ENCODE measurements at regions not wholly inside any gene's neighbourhood (a gene's known extent, or its start where the extent isn't known, plus 50 kb on each side); places are given as distances from the start of the nearest gene placed in this dataset.
A peak's percentile ranks its signal among the peaks of the same experiment; 100 is the strongest.

GRCh38 chr11:8805296-8805695 lies 105.7 kb upstream of the AKIP1 start:
- Histone ChIP-seq H3K27me3 (no peaks in the 10 kb centered on the region), H3K27ac (peak overlapping the region in 8 of 12 donors; percentile 22 to 89 (median 48)), H3K36me3 (peaks cover 0 to 26% (median 0%) of the 10 kb centered on the region in 9 donors), H3K4me1 (peaks cover 2 to 94% (median 64%) of the 10 kb centered on the region in 12 donors), H3K9me3 (no peaks in the 10 kb centered on the region), H3K4me3 (no peak overlapping the region)
- DNase-seq (no peak), ATAC-seq (no peak)
- intact Hi-C loops (cut with DNase I): loop anchor here in 3 of 10 donors (5.0 to 10.0 kb wide), 5 partner anchors 33 to 210 kb away; partner anchors contain the start of genes AKIP1 (in 1 of the 3) and STK33 (in 1 of the 3)
- TF ChIP-seq POLR2A (IDR thresholded peaks at IDR 0.05): no peak
- no peak for TF ChIP-seq CTCF (IDR thresholded peaks at IDR 0.05)
- WGBS, 4 donors: 7 to 28% (median 13%) methylated on average over 3 of the region's 3 CpGs

DNA sequence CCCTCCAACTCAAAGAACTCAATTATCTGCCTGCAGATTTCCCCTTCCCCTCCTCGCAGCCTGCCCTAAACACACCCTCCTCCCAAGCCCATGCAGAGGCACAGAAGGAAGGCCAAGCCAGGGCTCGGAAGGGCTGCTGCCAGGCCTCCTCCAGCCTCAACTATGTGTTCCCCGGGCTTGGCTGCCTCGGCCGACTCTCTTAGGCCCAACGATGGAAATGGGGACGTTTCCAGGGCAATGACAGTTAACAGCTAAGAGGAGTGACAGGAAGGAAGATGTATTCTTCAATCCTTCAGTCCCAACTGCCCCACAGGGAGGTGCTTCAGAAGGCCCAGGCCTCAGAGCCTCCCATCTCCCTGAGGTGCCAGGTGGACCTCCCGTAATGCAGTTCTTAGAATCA lies 104.0 kb upstream of the AKIP1 start:
- peak overlapping the region; percentile 62 to 93 (median 88) for H3K27ac ChIP-seq
- 44 to 56% (median 52%) methylated on average over 8 of the region's 8 CpGs for WGBS, 4 donors
- DNase-seq (no peak), ATAC-seq (no peak)
- intact Hi-C loops (cut with DNase I): loop anchor here in 4 of 10 donors (2.0 to 10.0 kb wide), 6 partner anchors 35 to 212 kb away; partner anchors contain the start of genes AKIP1 (in 1 of the 4) and STK33 (in 1 of the 4)
- H3K36me3 ChIP-seq: peaks cover 0 to 12% (median 0%) of the 10 kb centered on the region in 9 donors
- TF ChIP-seq POLR2A (IDR thresholded peaks at IDR 0.05): no peak
- no peak for TF ChIP-seq CTCF (IDR thresholded peaks at IDR 0.05)
- H3K4me1 ChIP-seq: peaks cover 2 to 91% (median 65%) of the 10 kb centered on the region in 12 donors
- no peaks in the 10 kb centered on the region for H3K9me3 ChIP-seq
- peak overlapping the region in 4 of 12 donors; percentile 61 to 81 (median 66) for H3K4me3 ChIP-seq
- H3K27me3 ChIP-seq: no peaks in the 10 kb centered on the region

DNA sequence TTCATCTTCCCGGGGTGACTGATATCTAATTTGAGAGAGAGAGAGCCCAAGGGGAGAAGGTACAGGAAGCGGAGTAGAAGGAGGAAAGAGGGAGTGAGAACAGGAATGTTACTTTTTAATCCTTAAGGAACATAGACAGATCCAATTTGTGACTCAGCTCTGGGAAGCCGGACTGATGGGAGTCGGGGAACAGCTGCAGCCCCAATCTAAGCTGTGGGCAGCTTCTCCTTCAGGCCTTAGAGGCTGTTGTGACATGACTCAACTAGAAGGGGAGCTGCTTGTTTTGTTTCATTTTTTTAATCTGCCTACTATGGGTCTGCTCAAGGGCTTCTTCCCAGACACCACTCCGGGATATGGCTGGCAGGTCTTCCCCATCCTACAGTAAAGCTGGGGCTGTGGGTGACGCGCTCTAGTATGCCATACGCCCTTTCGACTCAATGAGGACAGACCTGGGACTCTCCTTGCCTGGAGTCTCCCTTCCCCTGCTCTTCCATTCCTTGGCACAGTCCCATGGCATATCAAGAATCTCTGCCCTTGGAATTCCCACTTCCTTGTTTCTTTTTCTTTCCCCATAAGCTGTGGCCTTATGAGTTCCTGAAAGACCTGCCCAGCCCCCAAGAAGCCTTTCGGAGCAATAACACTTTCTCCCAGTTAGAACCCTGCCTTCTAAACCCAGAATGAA lies 103.3 kb upstream of the AKIP1 start:
- no peaks in the 10 kb centered on the region for H3K27me3 ChIP-seq
- ATAC-seq: peak in 3 of 4 donors; percentile 44 to 68 (median 51)
- intact Hi-C loops (cut with DNase I): loop anchor here in 4 of 10 donors (2.0 to 10.0 kb wide), 6 partner anchors 35 to 213 kb away; partner anchors contain the start of genes AKIP1 (in 1 of the 4) and STK33 (in 1 of the 4)
- peak in 4 of 5 donors; percentile 44 to 76 (median 54) for DNase-seq
- H3K9me3 ChIP-seq: no peaks in the 10 kb centered on the region
- peaks cover 2 to 84% (median 62%) of the 10 kb centered on the region in 12 donors for H3K4me1 ChIP-seq
- WGBS, 4 donors: 56 to 67% (median 58%) methylated on average over 10 of the region's 10 CpGs
- H3K36me3 ChIP-seq: peaks cover 0 to 5% (median 0%) of the 10 kb centered on the region in 9 donors
- H3K27ac ChIP-seq: peak overlapping the region; percentile 62 to 93 (median 88)
- H3K4me3 ChIP-seq: peak overlapping the region in 10 of 12 donors; percentile 17 to 81 (median 64)
- TF ChIP-seq CTCF (IDR thresholded peaks at IDR 0.05): no peak
- no peak for TF ChIP-seq POLR2A (IDR thresholded peaks at IDR 0.05)

- H3K4me1 ChIP-seq: peaks cover 2 to 83% (median 60%) of the 10 kb centered on the region in 12 donors
- no peaks in the 10 kb centered on the region for H3K36me3 ChIP-seq
- TF ChIP-seq CTCF (IDR thresholded peaks at IDR 0.05) (no peak), POLR2A (IDR thresholded peaks at IDR 0.05) (no peak)
- peak overlapping the region in 10 of 12 donors; percentile 17 to 81 (median 64) for H3K4me3 ChIP-seq
- H3K27me3 ChIP-seq: no peaks in the 10 kb centered on the region
- no peaks in the 10 kb centered on the region for H3K9me3 ChIP-seq
- DNase-seq (no peak), ATAC-seq (no peak)
- H3K27ac ChIP-seq: peak overlapping the region; percentile 62 to 93 (median 88)
- 10 to 20% (median 18%) methylated on average over 4 of the region's 4 CpGs for WGBS, 4 donors
- intact Hi-C loops (cut with DNase I): loop anchor here in 3 of 10 donors (5.0 to 10.0 kb wide), 5 partner anchors 36 to 213 kb away; partner anchors contain the start of genes AKIP1 (in 1 of the 3) and STK33 (in 1 of the 3)
Observed at GRCh38 chr11:8808226-8808585, 102.8 kb upstream of the AKIP1 start.

Data from heart left ventricle (tissue), 16 donors.